HCT116 (cell line): ENCODE measurements at regions not wholly inside any gene's neighbourhood (a gene's known extent, or its start where the extent isn't known, plus 50 kb on each side); places are given as distances from the start of the nearest gene placed in this dataset.

Experiments
- ATAC-seq: fragments of 200-7000 bp; cut with Tn5 transposase; 2 replicates; pipeline ENCODE4 v1.9.1; 2020; ENCODE audit warnings: mild to moderate bottlenecking, moderate library complexity
- BruUV-seq: library from RNA; stranded (reverse); fragments of 400-500 nt; replicated peaks from 2 replicates; lab custom pipeline; 2021; lab: Mats Ljungman, UMichigan
- CTCF ChIA-PET: fragments of 300-600 bp; sonication (Branson Sonifier 250); formaldehyde crosslinking; loops from one replicate; lab custom pipeline; 2021; ENCODE audit warnings: antibody characterized with exemption; lab: Charles Lee
- POLR2A ChIA-PET: fragments of 300-600, 350-600 bp; sonication (Branson Sonifier 250); formaldehyde crosslinking; loops from one replicate; lab custom pipeline; 2021; ENCODE audit warnings: antibody characterized with exemption; lab: Charles Lee
- RAD21 ChIA-PET, 2 experiments: fragments of 300-600 bp; sonication (Branson Sonifier 250); formaldehyde crosslinking; loops; one replicate each; lab custom pipeline; 2023; ENCODE audit warnings: low total read pairs in 2 of 2; ENCODE audit not compliant: uncharacterized antibody in 2 of 2, unreplicated experiment in 2 of 2, low non-redundant PET in 1 of 2; lab: Charles Lee
- DNase-seq: peaks from one replicate; pipeline ENCODE4 v3.0.0-alpha.2; 2010; ENCODE audit warnings: low read depth, low spot score
- H2AFZ ChIP-seq: fragments of 200-600 bp; shearing (Covaris generic), sonication (generic); 2 replicates; pipeline ENCODE4 v1.6.1; 2017; ENCODE audit warnings: low read depth, mixed run types, mixed read lengths, antibody characterized with exemption, low read length; ENCODE audit not compliant: poor library complexity, severe bottlenecking
- H3K27ac ChIP-seq: 2 replicates; pipeline ENCODE4 v1.5.1; 2012; ENCODE audit warnings: low read depth, low read length
- H3K27me3 ChIP-seq: fragments of 200-600 bp; sonication (generic); 2 replicates; pipeline ENCODE4 v1.6.1; 2016; ENCODE audit warnings: mixed run types, low read length, mixed read lengths; ENCODE audit not compliant: insufficient read depth
- H3K36me3 ChIP-seq, 2 experiments: fragments of 200-500 bp in 1 of 2; fragments of 200-600 bp in 1 of 2; sonication (Bioruptor generic) in 1 of 2; sonication (generic) in 1 of 2; 2 replicates each; pipeline versions ENCODE4 v1.5.1 to v1.6.1; 2014 to 2016; ENCODE audit warnings: low read length in 2 of 2, inconsistent platforms in 1 of 2, mixed read lengths in 1 of 2, mixed run types in 1 of 2; ENCODE audit not compliant: insufficient read depth in 2 of 2, control insufficient read depth in 1 of 2
- H3K4me1 ChIP-seq, 2 experiments: fragments of 200-600 bp in 1 of 2; sonication (generic) in 1 of 2; 2 replicates each; pipeline versions ENCODE4 v1.5.1 to v1.6.1; 2012 to 2017; ENCODE audit warnings: low read length in 2 of 2, inconsistent platforms in 1 of 2, mild to moderate bottlenecking in 1 of 2, mixed read lengths in 1 of 2, mixed run types in 1 of 2, moderate library complexity in 1 of 2; ENCODE audit not compliant: insufficient read depth in 2 of 2, control insufficient read depth in 1 of 2
- H3K4me2 ChIP-seq: fragments of 200-600 bp; sonication (generic); 2 replicates; pipeline ENCODE4 v1.6.1; 2017; ENCODE audit warnings: mixed run types, low read length, mixed read lengths
- H3K4me3 ChIP-seq, 2 experiments: fragments of 200-600 bp in 1 of 2; sonication (generic) in 1 of 2; replicated peaks in 1 of 2; 2 replicates each; pipeline ENCODE4 v1.5.1; 2011 to 2016; ENCODE audit warnings: low read length in 2 of 2, control low read depth in 1 of 2, low read depth in 1 of 2, mild to moderate bottlenecking in 1 of 2, mixed read lengths in 1 of 2, mixed run types in 1 of 2
- H3K79me2 ChIP-seq: fragments of 200-600 bp; sonication (generic); 2 replicates; pipeline ENCODE4 v1.6.1; 2017; ENCODE audit warnings: mild to moderate bottlenecking, mixed run types, low read length, moderate library complexity, mixed read lengths; ENCODE audit not compliant: insufficient read depth
- H3K9ac ChIP-seq: fragments of 200-600 bp; sonication (generic); 2 replicates; pipeline ENCODE4 v1.6.1; 2016; ENCODE audit warnings: low read length, mixed read lengths
- H3K9me2 ChIP-seq: fragments of 200-600 bp; sonication (generic), shearing (Covaris generic); 2 replicates; pipeline ENCODE4 v1.6.1; 2017; ENCODE audit warnings: mixed run types, mild to moderate bottlenecking, moderate library complexity; ENCODE audit not compliant: insufficient read depth
- H3K9me3 ChIP-seq, 2 experiments: fragments of 200-500 bp in 1 of 2; fragments of 200-600 bp in 1 of 2; sonication (Bioruptor generic) in 1 of 2; sonication (generic) in 1 of 2; 2 replicates each; pipeline ENCODE4 v1.6.1; 2014 to 2017; ENCODE audit warnings: low read length in 2 of 2, mixed read lengths in 2 of 2, inconsistent platforms in 1 of 2, low read depth in 1 of 2, mild to moderate bottlenecking in 1 of 2, mixed run types in 1 of 2, moderate library complexity in 1 of 2; ENCODE audit not compliant: control insufficient read depth in 1 of 2, insufficient read depth in 1 of 2
- H4K20me1 ChIP-seq: fragments of 200-600 bp; sonication (generic), shearing (Covaris generic); 2 replicates; pipeline ENCODE4 v1.6.1; 2017; ENCODE audit warnings: mixed run types, mild to moderate bottlenecking, moderate library complexity; ENCODE audit not compliant: insufficient read depth
- CBX3 ChIP-seq: IDR thresholded peaks from 2 replicates; pipeline ENCODE4 v1.6.1; 2012; ENCODE audit warnings: low read depth
- CEBPB ChIP-seq: IDR thresholded peaks from 2 replicates; pipeline ENCODE4 v1.6.1; 2012; ENCODE audit warnings: low read depth
- CTCF ChIP-seq, 3 experiments: fragments of 200-600 bp in 1 of 3; sonication (generic) in 1 of 3; IDR thresholded peaks in 2 of 3; conservative IDR thresholded peaks in 1 of 3; 2 replicates each; pipeline ENCODE4 v1.5.1; 2012 to 2017; ENCODE audit warnings: low read depth in 2 of 3, low read length in 2 of 3, antibody characterized with exemption in 1 of 3, borderline replicate concordance in 1 of 3, control low read depth in 1 of 3, mild to moderate bottlenecking in 1 of 3, mixed read lengths in 1 of 3, mixed run types in 1 of 3, moderate library complexity in 1 of 3; ENCODE audit not compliant: insufficient read depth in 1 of 3
- EGR1 ChIP-seq: IDR thresholded peaks from 2 replicates; pipeline ENCODE4 v1.6.1; 2012; ENCODE audit warnings: low read depth
- ELF1 ChIP-seq: IDR thresholded peaks from 2 replicates; pipeline ENCODE4 v1.6.1; 2012; ENCODE audit warnings: low read depth, borderline replicate concordance
- EZH2 ChIP-seq: fragments of 200-600 bp; sonication (generic); IDR thresholded peaks from 2 replicates; pipeline ENCODE4 v1.6.1; 2017; ENCODE audit warnings: antibody characterized with exemption, mixed run types
- FOSL1 ChIP-seq: IDR thresholded peaks from 2 replicates; pipeline ENCODE4 v1.6.1; 2012; ENCODE audit warnings: low read depth
- POLR2AphosphoS5 ChIP-seq: IDR thresholded peaks from 2 replicates; pipeline ENCODE4 v1.6.1; 2011; ENCODE audit warnings: mild to moderate bottlenecking, low read depth, low read length, moderate library complexity
- RAD21 ChIP-seq: IDR thresholded peaks from 2 replicates; pipeline ENCODE4 v1.6.1; 2012; ENCODE audit warnings: low read depth, mild to moderate bottlenecking
- SP1 ChIP-seq: IDR thresholded peaks from 2 replicates; pipeline ENCODE4 v1.6.1; 2012; ENCODE audit warnings: low read depth
- YY1 ChIP-seq: IDR thresholded peaks from 2 replicates; pipeline ENCODE4 v1.6.1; 2011; ENCODE audit warnings: low read length, low read depth, moderate library complexity, mild to moderate bottlenecking; ENCODE audit not compliant: insufficient replicate concordance; ENCODE audit errors: extremely low read depth
- ZFX ChIP-seq: fragments of 450-650 bp; IDR thresholded peaks from 2 replicates; pipeline ENCODE4 v1.6.1; 2017
- ZNF274 ChIP-seq: fragments of 200-500 bp; sonication (Bioruptor generic); IDR thresholded peaks from 2 replicates; pipeline ENCODE4 v1.6.1; 2014; ENCODE audit warnings: mild to moderate bottlenecking, low read depth, low read length, inconsistent platforms
- intact Hi-C: fragments of 100-400 bp; cut with micrococcal nuclease; formaldehyde crosslinking; loops from 2 replicates; pipeline ENCODE4 v1.10.0; 2022

- no peak for ATAC-seq
- TF ChIP-seq ZNF274: no peak
- no peak for TF ChIP-seq ZFX
- TF ChIP-seq SP1: no peak
- no peak for TF ChIP-seq EZH2
- H2AFZ ChIP-seq: no peak overlapping the region
- H3K9ac ChIP-seq: no peak overlapping the region
- H4K20me1 ChIP-seq: no peaks in the 10 kb centered on the region
- RAD21 ChIA-PET: no interaction called here
- H3K36me3 ChIP-seq: no peaks in the 10 kb centered on the region
- no TSS peak for BruUV-seq
- H3K79me2 ChIP-seq: no peaks in the 10 kb centered on the region
- no peaks in the 10 kb centered on the region for H3K27me3 ChIP-seq
- H3K9me2 ChIP-seq: no peaks in the 10 kb centered on the region
- POLR2A ChIA-PET: no interaction called here
- CTCF ChIA-PET: no interaction called here
- H3K9me3 ChIP-seq: no peaks in the 10 kb centered on the region
- H3K4me1 ChIP-seq: no peaks in the 10 kb centered on the region
- H3K4me2 ChIP-seq: no peak overlapping the region
- no peak overlapping the region for H3K4me3 ChIP-seq
- DNase-seq: no peak
- no peak overlapping the region for H3K27ac ChIP-seq
- intact Hi-C loops: no loop called here
Observed at GRCh38 chr6:121748850-121749249, 313.4 kb downstream of the GJA1 start.

- H3K4me3 ChIP-seq: no peak overlapping the region
- no peak for ATAC-seq
- intact Hi-C loops: no loop called here
- no peaks in the 10 kb centered on the region for H3K9me3 ChIP-seq
- H3K9me2 ChIP-seq: no peaks in the 10 kb centered on the region
- no peaks in the 10 kb centered on the region for H3K36me3 ChIP-seq
- BruUV-seq: no TSS peak
- no peak overlapping the region for H2AFZ ChIP-seq
- no peaks in the 10 kb centered on the region for H3K79me2 ChIP-seq
- RAD21 ChIA-PET: no interaction called here
- H3K27me3 ChIP-seq: no peaks in the 10 kb centered on the region
- H3K4me1 ChIP-seq: no peaks in the 10 kb centered on the region
- no peak overlapping the region for H3K9ac ChIP-seq
- H3K27ac ChIP-seq: no peak overlapping the region
- H3K4me2 ChIP-seq: no peak overlapping the region
- CTCF ChIA-PET: no interaction called here
- no peaks in the 10 kb centered on the region for H4K20me1 ChIP-seq
- DNase-seq: no peak
- TF ChIP-seq RAD21: no peak
- no peak for TF ChIP-seq CEBPB
- TF ChIP-seq SP1: no peak
- TF ChIP-seq FOSL1: no peak
- no peak for TF ChIP-seq EGR1
- TF ChIP-seq ELF1: no peak
- no peak for TF ChIP-seq YY1
- TF ChIP-seq CBX3: no peak
- no peak for TF ChIP-seq CTCF (IDR thresholded peaks at IDR 0.05 in 2 of 3, conservative IDR thresholded peaks at IDR 0.05 in 1 of 3; ENCODE audit: borderline replicate concordance in 1 of 3, insufficient read depth in 1 of 3, low read depth in 2 of 3, low read length in 2 of 3)
- no peak for TF ChIP-seq POLR2AphosphoS5
- no peak for TF ChIP-seq ZNF274
- POLR2A ChIA-PET: no interaction called here
Observed at GRCh38 chr6:121755485-121755884, 320.0 kb downstream of the GJA1 start.
